CD4-positive, alpha-beta T cell treated with Interleukin-10 for 1 hour (primary cell): ENCODE measurements at regions not wholly inside any gene's neighbourhood (a gene's known extent, or its start where the extent isn't known, plus 50 kb on each side); places are given as distances from the start of the nearest gene placed in this dataset.

Experiments
- DNase-seq: peaks from one replicate; pipeline ENCODE4 v3.0.0-alpha.2; 2020

DNA sequence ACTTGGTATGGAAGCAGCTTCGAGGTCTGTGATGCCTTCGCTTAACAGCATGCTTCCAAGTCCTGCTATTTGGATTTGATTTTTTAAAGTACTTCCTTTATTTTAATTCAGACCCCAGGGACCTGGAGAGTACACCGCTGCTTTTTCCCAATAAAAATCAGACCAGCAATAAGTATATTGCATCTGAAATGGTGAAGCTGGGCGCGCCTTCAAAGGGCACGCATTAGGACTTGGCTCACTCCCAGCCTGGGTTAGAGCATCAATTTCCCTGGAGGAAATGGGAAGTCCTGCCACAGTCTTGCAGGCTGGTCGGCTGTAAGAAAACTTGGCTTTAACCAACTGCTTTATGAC lies 325.1 kb downstream of the RRAGC start:
- no peak for DNase-seq

DNA sequence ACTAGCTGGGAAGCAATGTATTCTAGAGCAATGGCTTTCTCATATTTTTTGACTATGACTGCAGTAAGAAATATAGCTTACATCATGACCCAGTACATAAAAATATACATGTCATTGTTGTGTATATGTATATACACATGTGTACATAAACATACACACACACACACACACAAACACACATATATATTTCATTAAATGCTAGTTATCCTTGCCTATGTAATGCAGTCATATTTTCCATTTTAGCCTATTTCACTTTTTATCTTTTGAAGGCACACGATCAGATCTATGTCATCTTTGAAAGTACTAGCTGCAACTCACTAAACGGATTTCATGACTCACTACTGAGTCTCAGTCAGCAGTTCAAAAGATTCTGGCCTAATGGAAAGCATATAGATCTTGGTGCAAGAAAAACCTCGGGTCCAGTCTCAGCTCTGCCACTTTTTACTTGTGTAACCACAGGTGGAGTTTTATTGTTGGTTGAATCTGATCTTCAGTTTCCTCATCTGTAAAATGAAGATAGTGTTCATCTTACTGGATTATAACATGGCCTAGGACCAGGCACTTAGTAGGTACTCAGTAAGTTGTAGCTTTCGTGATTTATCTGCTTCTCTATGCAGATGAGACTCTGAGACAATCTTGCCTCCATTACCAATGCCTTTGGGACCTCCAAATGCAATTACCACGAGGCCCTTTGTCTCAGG lies 325.6 kb downstream of the RRAGC start:
- no peak for DNase-seq

DNA sequence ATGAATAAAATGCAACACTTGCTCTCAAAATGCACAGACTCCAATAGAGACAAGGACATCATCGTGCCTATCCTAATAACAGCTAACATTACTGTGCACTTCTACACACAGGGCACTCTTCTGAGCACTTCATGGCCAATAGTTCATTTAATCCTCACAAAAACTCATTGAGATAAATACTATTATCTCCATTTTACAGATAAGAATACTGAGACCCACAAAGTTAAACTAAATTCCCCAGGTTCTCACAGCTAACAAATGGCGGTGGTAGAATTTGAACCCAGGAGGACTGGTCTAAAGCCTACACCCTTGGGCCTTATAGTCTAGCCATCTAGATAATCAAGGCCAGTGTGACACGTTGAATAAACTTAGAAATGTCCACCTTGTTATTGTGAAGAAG lies 328.6 kb downstream of the RRAGC start:
- DNase-seq = no peak

GRCh38 chr1:38529946-38530345 lies 329.6 kb downstream of the RRAGC start:
- DNase-seq = no peak

DNA sequence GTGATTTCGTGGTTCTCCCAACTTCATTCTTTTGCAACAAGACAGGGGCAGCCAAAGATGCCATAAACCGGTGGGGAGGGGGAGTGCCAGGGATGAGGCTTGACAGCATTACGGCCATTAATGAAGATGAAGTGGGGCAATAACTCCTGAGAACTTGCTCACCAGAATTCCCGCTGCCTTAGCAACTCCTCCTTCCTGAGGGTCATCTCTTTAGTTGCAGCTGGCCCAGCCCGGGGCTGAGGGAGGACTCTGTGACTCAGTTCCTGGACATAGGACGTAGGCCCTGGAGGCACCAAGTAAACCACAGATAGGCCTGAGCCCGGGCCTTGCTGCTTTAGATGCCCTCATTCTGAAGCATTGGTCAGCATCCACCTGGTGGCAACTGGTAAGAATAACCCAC lies 330.2 kb downstream of the RRAGC start:
- no peak for DNase-seq

GRCh38 chr1:38528623-38529022 lies 330.9 kb downstream of the RRAGC start:
- DNase-seq = no peak

DNA sequence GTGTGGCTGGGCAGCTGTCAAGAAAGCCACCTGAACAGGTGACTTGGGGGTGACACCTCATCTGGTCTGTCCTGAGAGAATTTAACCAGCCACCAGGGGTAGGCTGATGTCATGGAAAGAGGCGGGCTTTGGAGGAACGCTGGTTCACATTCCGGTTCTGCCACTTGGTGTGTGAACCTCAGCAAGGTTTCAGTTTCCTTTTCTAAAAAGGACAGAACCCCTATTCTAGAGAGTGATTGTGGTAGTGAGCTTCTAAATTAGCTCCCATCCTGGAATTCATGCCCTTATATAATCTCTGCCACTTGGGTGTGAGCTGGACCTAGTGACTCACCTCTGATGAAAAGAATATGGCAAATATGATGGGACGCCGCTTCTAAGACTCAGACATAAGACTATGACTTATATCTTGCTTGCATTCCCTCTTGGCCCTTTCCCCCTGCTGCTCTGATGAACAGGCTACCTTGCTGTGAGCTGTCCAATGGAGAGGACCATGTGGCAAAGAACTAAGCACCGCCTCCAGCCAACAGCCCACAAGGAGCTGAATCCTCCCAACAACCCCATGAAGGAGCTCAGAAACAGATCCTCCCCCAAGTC lies 332.1 kb downstream of the RRAGC start:
- DNase-seq = peak; percentile 48

DNA sequence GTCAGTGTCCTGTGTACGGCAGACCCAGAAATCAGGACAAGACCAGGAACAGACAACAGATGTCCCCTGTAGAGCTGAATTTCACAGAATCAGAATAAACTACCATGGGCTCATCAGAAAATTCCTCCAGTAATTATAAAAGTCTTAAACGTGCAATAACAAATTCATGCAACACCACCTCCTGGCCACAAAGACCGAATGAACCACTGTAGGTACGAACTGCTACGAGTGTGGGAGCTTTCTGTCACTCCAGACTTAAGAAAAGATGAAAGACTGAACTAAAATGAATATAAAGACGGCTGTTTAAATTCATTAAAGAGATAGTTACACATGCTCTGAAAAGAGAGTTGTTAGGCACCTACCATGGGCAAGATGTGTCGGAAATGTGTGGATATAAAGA lies 333.5 kb downstream of the RRAGC start:
- no peak for DNase-seq

GRCh38 chr1:38525343-38526043 lies 334.1 kb downstream of the RRAGC start:
- DNase-seq = no peak

DNA sequence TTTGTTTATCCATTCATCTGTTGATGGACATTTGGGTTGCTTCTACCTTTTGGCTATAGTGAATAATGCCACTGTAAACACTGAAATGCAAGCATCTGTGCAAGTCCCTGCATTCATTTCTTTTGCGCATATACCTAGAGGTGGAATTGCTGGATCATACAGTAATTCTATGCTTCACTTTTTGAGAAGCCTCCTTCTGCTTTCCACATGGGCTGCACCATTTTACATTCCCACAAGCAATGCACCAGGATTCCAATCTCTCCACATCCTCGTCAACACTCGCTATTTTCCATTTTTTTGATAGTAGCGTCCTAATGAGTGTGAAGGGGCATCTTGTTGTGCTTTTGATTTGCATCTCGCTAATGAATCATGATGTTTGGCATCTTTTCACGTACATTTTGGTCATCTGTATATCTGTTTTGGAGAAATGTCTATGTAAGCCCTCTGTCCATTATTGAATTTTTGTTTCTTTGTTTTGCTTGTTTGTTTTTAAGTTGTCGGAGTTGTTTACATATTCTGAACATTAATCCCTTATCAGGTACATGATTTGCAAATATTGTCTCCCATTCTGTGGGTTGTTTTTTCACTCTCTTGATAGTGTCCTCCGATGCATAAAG lies 335.4 kb downstream of the RRAGC start:
- DNase-seq = no peak

DNA sequence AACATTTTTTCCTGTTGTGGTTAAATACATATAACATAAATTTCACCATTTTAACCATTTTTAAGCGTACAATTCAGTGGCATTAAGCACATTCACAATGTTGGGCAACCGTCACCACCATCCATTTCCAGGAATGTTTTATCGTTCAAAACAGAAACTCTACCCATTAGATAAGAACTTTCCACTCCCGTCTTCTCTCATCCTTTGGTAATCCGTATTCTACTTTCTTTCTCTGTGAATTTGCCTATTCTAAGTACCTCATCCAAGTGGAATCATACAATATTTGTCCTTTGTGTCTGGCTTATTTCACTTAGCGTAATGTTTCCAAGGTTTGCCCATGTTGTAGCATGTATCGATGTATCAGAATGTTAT lies 336.0 kb downstream of the RRAGC start:
- no peak for DNase-seq

GRCh38 chr1:38522915-38523567 lies 336.5 kb downstream of the RRAGC start:
- DNase-seq = no peak

- DNase-seq = no peak
Measured at GRCh38 chr1:38516560-38516959, 343.0 kb downstream of the RRAGC start.

GRCh38 chr1:38512789-38513188 lies 346.8 kb downstream of the RRAGC start:
- no peak for DNase-seq

- no peak for DNase-seq
Measured at GRCh38 chr1:38512024-38512767, 347.4 kb downstream of the RRAGC start.

DNA sequence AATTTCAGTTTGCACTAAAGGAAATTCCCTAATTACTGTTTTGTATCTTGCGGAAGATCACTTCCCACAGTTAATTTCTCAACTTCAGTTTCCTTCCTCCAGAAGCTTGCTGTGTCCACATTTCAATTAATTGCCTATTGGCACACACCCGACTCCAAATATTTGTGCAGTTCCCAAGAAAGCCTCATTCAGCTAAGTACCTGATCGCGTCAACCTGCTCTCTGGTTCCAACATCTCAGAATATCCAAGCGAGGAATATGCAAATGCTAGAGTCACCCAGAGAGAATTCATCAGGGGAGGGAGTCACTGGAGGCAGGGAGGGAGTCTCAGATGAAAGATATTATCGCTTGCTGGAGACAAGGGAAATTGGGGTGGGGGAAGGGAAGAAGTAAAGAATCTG lies 351.3 kb downstream of the RRAGC start:
- no peak for DNase-seq

DNA sequence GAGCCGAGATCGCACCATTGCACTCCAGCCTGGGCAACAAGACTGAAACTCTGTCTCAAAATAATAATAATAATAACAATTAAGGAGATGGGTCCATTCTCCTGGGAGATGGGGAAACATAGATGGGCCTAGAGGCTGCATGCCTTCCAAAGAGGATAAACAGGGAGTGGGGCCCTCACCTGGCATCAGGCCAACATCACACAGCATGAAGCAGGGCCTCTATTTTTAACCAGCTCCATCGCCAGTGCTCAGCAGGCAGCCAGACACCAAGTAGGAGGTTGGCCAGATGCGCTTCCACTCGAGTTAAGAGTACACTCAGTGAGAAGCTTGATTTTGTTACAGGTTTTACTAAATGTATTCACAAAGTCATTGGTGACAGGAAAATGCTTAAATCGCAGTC lies 352.0 kb downstream of the RRAGC start:
- DNase-seq = no peak

DNA sequence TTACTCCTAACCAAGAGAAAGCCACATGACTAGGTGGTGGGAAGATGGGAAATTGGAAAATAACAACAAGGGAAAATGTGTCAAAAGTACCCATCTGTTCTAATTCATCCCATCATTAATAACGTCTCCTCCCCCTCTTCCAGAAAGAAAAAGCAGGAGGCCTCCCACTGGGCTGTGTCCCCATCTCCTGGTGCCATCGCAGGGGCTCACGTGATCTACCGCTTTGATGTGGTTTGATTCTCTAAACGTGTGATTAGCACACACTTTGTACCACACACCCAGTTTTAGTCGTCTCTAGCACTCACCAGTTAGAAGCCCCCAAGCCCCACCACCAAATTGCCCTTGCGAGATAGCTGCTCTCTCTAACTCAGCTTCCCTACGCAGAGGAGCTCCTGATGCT lies 353.6 kb downstream of the RRAGC start:
- DNase-seq = no peak

- DNase-seq = no peak
Measured at GRCh38 chr1:38502758-38503157, 356.8 kb downstream of the RRAGC start.

GRCh38 chr1:38500891-38501290 lies 358.7 kb downstream of the RRAGC start:
- no peak for DNase-seq

GRCh38 chr1:38500352-38500751 lies 359.2 kb downstream of the RRAGC start:
- no peak for DNase-seq

DNA sequence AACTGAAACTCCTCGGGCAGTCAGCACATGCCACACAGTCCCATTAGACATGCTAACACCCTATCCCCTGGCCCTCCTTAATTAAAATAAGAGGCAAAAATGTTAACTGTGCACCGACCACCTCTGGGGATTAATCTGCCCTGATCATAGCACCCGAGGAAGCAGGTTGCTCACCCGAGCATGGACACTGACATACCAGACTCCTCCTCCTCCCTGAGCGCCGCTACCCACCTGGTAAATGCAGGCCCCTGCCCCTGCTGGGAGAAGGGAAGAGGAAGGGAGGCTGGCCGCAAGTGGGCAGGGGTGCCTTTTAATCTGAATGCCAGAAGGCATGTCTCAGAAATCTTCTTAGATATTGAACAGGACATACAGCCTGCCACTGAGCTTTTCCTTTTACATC lies 360.9 kb downstream of the RRAGC start:
- DNase-seq = no peak
